Mesothelial cell of epicardium (in vitro differentiated cells): ENCODE measurements at regions not wholly inside any gene's neighbourhood (a gene's known extent, or its start where the extent isn't known, plus 50 kb on each side); places are given as distances from the start of the nearest gene placed in this dataset.

ENCODE experiments used
- DNase-seq, 2 experiments: peaks; one replicate each; pipeline ENCODE4 v3.0.0; 2021; ENCODE audit warnings: low spot score in 2 of 2; ENCODE audit not compliant: unreplicated experiment in 2 of 2
- H3K27ac Mint-ChIP-seq: 2 replicates; pipeline ENCODE4 v1.8.0; 2021; ENCODE audit warnings: mixed read lengths
- H3K27me3 Mint-ChIP-seq: 2 replicates; pipeline ENCODE4 v1.8.0; 2021; ENCODE audit warnings: low read depth, mixed read lengths
- H3K36me3 Mint-ChIP-seq: 2 replicates; pipeline ENCODE4 v1.8.0; 2021; ENCODE audit warnings: mixed read lengths
- H3K4me1 Mint-ChIP-seq: 2 replicates; pipeline ENCODE4 v1.8.0; 2021; ENCODE audit warnings: mixed read lengths
- H3K4me3 Mint-ChIP-seq: 2 replicates; pipeline ENCODE4 v1.8.0; 2021; ENCODE audit warnings: mild to moderate bottlenecking, moderate library complexity, mixed read lengths
- H3K9me3 Mint-ChIP-seq: 2 replicates; pipeline ENCODE4 v1.8.0; 2021; ENCODE audit warnings: mixed read lengths
- TF ChIP-seq, protein P1 (sequence below): fragments of 200-600 bp; sonication (generic); IDR thresholded peaks from one replicate; pipeline ENCODE4 v1.5.0; 2021; ENCODE audit warnings: antibody characterized with exemption; ENCODE audit not compliant: unreplicated experiment

DNA sequence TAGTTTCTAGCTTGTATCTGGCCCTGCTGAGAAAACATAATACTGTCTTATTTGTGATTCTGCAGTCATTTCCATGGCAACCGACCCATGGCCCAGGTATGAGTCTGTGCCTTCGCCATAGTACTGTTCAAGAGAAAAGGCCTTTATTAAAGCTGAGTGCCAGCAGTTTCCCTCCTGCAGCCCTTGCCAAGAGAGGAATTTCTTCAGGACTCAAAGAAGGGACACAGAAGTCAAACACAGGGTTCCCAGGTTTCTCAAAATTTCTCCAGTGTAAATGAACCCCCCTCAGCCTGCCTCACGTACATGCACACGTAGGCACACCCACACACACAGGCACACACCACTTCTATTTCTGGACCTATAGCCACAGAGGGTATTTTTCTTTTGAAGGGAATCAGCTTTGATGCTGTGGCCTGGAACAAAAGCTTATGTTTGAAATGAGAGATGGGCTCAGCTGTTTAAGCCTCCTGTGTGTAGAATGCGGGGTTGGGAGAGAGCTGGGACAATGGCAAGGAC, 269.2 kb downstream of the PDCD6IP start:
- Mint-ChIP-seq H3K27ac (no peak overlapping the region), H3K27me3 (peaks cover 20% of the 10 kb centered on the region), H3K36me3 (no peaks in the 10 kb centered on the region), H3K4me3 (no peak overlapping the region), H3K9me3 (peaks cover 4% of the 10 kb centered on the region), H3K4me1 (no peaks in the 10 kb centered on the region)
- no peak for DNase-seq
- TF ChIP-seq, protein P1, sequence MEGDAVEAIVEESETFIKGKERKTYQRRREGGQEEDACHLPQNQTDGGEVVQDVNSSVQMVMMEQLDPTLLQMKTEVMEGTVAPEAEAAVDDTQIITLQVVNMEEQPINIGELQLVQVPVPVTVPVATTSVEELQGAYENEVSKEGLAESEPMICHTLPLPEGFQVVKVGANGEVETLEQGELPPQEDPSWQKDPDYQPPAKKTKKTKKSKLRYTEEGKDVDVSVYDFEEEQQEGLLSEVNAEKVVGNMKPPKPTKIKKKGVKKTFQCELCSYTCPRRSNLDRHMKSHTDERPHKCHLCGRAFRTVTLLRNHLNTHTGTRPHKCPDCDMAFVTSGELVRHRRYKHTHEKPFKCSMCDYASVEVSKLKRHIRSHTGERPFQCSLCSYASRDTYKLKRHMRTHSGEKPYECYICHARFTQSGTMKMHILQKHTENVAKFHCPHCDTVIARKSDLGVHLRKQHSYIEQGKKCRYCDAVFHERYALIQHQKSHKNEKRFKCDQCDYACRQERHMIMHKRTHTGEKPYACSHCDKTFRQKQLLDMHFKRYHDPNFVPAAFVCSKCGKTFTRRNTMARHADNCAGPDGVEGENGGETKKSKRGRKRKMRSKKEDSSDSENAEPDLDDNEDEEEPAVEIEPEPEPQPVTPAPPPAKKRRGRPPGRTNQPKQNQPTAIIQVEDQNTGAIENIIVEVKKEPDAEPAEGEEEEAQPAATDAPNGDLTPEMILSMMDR: no peak

DNA sequence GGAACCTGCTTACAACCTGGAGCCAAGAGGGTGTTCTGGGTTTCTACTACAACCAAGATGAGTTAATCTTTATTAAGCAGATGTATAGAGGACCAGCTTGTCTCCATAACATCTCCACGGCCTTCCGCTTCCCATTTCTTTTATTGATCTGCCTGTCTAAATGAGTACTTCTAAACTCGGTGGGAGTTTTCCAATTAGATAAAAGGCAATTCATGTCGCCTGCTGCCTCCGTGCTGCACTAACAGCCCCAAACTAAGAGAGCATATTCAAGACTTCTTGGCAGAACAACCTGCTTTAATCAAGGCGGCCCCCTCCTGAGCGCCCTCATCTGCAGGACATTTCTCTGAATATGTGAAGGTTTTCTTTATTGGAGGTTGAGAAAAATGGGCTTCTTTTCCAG, 270.1 kb downstream of the PDCD6IP start:
- no peaks in the 10 kb centered on the region for H3K4me1 Mint-ChIP-seq
- TF ChIP-seq, protein P1: no peak
- DNase-seq: no peak
- H3K27ac Mint-ChIP-seq: no peak overlapping the region
- H3K9me3 Mint-ChIP-seq: no peaks in the 10 kb centered on the region
- peaks cover 21% of the 10 kb centered on the region for H3K27me3 Mint-ChIP-seq
- no peak overlapping the region for H3K4me3 Mint-ChIP-seq
- no peaks in the 10 kb centered on the region for H3K36me3 Mint-ChIP-seq

DNA sequence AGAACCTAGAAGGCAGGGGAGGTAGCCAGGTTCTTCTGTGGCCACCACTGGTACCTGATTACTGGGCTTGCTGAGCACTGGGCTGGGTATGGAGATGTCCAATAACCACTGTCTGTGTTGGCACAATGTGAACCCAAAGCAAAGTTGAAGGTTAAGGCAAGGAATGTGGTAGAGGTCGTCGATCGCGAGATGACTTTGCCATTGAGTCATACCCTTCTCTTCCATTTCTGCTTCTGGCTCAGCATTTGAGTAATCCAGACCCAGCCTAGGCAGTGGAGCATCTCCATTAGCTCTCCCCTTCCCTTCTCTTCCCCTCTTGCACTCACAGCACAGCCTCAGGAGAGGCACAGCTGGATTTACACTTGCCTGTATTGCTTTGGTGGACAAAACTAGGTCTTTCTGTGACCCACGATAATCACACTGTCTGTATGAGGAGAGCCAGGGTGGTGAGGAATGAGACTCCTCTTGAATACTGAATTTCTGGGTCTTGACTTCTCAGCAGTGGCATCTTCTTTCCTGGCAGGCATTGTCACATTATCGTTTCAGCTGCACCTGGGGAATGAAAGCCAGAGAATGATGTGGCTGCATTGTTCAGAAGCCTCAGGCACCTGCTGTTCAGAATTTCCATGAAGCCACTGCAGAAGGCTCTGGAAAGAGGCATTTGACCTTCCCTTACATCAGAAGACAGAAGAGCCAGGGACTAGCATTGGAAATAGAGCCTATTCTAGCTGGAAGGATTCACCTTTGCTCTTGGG, 272.6 kb downstream of the PDCD6IP start:
- no peak overlapping the region for H3K4me3 Mint-ChIP-seq
- no peaks in the 10 kb centered on the region for H3K9me3 Mint-ChIP-seq
- no peaks in the 10 kb centered on the region for H3K36me3 Mint-ChIP-seq
- no peaks in the 10 kb centered on the region for H3K4me1 Mint-ChIP-seq
- TF ChIP-seq, protein P1: no peak
- peaks cover 16% of the 10 kb centered on the region for H3K27me3 Mint-ChIP-seq
- H3K27ac Mint-ChIP-seq: no peak overlapping the region
- DNase-seq: no peak

DNA sequence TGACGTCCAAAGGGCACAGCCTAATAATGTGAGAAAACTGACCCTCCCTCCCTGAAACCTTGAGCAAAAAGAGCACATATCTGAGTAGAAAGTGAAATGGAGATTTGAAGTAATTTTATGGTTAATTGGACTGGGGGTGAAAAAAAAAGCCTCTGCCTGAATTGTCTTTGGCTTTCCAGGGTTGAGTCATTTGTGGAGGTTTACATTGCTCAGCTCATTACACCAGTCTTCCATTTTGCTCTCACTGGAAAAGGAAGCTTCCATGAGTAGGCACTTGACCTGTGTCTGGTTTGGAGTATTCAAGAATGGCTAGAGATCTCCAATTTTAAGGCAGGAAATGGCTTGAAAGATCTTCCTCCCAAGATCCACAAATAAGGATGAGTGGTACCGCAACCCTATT, 273.9 kb downstream of the PDCD6IP start:
- TF ChIP-seq, protein P1: no peak
- H3K36me3 Mint-ChIP-seq: no peaks in the 10 kb centered on the region
- no peak overlapping the region for H3K27ac Mint-ChIP-seq
- peaks cover 16% of the 10 kb centered on the region for H3K27me3 Mint-ChIP-seq
- no peaks in the 10 kb centered on the region for H3K4me1 Mint-ChIP-seq
- no peak overlapping the region for H3K4me3 Mint-ChIP-seq
- no peaks in the 10 kb centered on the region for H3K9me3 Mint-ChIP-seq
- DNase-seq: no peak

DNA sequence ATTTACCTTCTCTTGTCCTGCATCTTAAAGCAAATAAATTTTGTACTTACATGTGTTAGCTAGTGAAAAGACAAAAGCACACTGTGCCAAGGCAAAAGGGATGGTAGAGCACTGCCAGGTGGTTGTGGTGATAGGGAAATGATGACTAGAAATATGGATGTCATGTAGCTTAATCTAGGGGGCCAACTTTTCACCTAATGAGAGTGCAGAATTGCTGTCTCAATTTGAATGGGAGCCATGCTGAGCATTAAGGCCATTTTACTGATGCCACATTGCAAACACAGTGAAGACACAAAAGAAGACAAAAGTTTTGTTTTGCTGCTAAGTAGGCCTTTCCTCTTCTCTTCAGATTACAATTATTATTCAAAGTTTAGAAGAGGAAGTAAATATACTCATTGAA, 274.7 kb downstream of the PDCD6IP start:
- DNase-seq: no peak
- Mint-ChIP-seq H3K36me3 (no peaks in the 10 kb centered on the region), H3K27ac (no peak overlapping the region), H3K4me1 (no peaks in the 10 kb centered on the region), H3K9me3 (no peaks in the 10 kb centered on the region), H3K4me3 (no peak overlapping the region), H3K27me3 (peaks cover 21% of the 10 kb centered on the region)
- TF ChIP-seq, protein P1: no peak
